ENCODE measurements at regions not wholly inside any gene's neighbourhood (a gene's known extent, or its start where the extent isn't known, plus 50 kb on each side); places are given as distances from the start of the nearest gene placed in this dataset.

DNA sequence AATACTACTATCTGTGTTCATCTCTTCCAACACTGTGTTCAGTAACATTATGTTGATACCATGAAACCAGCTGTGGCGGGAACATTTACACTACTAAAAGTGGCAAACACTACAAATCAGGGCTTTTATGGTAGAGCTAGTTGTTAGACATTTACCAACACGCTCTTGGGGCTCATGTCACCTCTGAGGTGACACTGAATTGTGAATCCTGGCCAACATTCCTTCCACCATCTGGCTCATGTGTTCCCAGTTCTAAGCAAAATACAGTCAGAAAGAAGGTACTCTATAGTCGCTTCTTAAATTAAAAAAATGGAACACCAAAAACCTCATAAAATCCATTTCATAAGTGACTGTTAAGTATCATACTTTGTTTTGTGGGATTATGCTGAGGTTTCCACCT lies 436.6 kb downstream of the FUT8 start:
- no peak for ATAC-seq
- TF ChIP-seq OSR1 (CRISPR knock-in tag; IDR thresholded peaks at IDR 0.05) (no peak), PATZ1 (CRISPR knock-in tag; IDR thresholded peaks at IDR 0.05; ENCODE audit: borderline replicate concordance) (no peak), RARB (CRISPR knock-in tag; IDR thresholded peaks at IDR 0.05) (no peak), ZFP3 (CRISPR knock-in tag; IDR thresholded peaks at IDR 0.05) (no peak), GLIS3 (CRISPR knock-in tag; IDR thresholded peaks at IDR 0.05) (no peak), ZNF8 (CRISPR knock-in tag; IDR thresholded peaks at IDR 0.05) (no peak), ZNF565 (CRISPR knock-in tag; conservative IDR thresholded peaks at IDR 0.05; ENCODE audit: low read depth) (no peak), ARNTL (CRISPR knock-in tag; IDR thresholded peaks at IDR 0.05; ENCODE audit: borderline replicate concordance, low read depth) (no peak), TSHZ2 (CRISPR knock-in tag; IDR thresholded peaks at IDR 0.05) (no peak), ISL1 (CRISPR knock-in tag; IDR thresholded peaks at IDR 0.05) (no peak), ZC3H10 (CRISPR knock-in tag; IDR thresholded peaks at IDR 0.05) (no peak), CREB5 (CRISPR knock-in tag; IDR thresholded peaks at IDR 0.05; ENCODE audit: low read depth) (no peak), ZFP30 (CRISPR knock-in tag; IDR thresholded peaks at IDR 0.05) (no peak), PPARA (CRISPR knock-in tag; IDR thresholded peaks at IDR 0.05; ENCODE audit: borderline replicate concordance) (no peak), ZNF70 (CRISPR knock-in tag; IDR thresholded peaks at IDR 0.05) (no peak), SNAI2 (CRISPR knock-in tag; IDR thresholded peaks at IDR 0.05) (no peak), TOX (CRISPR knock-in tag; IDR thresholded peaks at IDR 0.05; ENCODE audit: borderline replicate concordance) (no peak), ESRRG (CRISPR knock-in tag; IDR thresholded peaks at IDR 0.05) (no peak)
- TF ChIP-seq, protein P1, sequence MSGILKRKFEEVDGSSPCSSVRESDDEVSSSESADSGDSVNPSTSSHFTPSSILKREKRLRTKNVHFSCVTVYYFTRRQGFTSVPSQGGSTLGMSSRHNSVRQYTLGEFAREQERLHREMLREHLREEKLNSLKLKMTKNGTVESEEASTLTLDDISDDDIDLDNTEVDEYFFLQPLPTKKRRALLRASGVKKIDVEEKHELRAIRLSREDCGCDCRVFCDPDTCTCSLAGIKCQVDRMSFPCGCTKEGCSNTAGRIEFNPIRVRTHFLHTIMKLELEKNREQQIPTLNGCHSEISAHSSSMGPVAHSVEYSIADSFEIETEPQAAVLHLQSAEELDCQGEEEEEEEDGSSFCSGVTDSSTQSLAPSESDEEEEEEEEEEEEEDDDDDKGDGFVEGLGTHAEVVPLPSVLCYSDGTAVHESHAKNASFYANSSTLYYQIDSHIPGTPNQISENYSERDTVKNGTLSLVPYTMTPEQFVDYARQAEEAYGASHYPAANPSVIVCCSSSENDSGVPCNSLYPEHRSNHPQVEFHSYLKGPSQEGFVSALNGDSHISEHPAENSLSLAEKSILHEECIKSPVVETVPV (CRISPR knock-in tag; IDR thresholded peaks at IDR 0.05), result no peak
- TF ChIP-seq, protein P2, sequence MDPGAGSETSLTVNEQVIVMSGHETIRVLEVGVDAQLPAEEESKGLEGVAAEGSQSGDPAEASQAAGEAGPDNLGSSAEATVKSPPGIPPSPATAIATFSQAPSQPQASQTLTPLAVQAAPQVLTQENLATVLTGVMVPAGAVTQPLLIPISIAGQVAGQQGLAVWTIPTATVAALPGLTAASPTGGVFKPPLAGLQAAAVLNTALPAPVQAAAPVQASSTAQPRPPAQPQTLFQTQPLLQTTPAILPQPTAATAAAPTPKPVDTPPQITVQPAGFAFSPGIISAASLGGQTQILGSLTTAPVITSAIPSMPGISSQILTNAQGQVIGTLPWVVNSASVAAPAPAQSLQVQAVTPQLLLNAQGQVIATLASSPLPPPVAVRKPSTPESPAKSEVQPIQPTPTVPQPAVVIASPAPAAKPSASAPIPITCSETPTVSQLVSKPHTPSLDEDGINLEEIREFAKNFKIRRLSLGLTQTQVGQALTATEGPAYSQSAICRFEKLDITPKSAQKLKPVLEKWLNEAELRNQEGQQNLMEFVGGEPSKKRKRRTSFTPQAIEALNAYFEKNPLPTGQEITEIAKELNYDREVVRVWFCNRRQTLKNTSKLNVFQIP (CRISPR knock-in tag; IDR thresholded peaks at IDR 0.05; ENCODE audit: borderline replicate concordance, low read depth), result no peak

GRCh38 chr14:65849558-65849957 lies 437.0 kb downstream of the FUT8 start:
- no peak for ATAC-seq
- TF ChIP-seq, protein P2 (CRISPR knock-in tag; IDR thresholded peaks at IDR 0.05; ENCODE audit: borderline replicate concordance, low read depth), result no peak
- TF ChIP-seq BACH2 (CRISPR knock-in tag; IDR thresholded peaks at IDR 0.05; ENCODE audit: borderline replicate concordance) (no peak), GLIS3 (CRISPR knock-in tag; IDR thresholded peaks at IDR 0.05) (no peak)

Measured in SK-N-SH treated with all-trans-retinoic acid at 6 μM for 48 hours (cell line).